GM23338 (cell line): ENCODE measurements at regions not wholly inside any gene's neighbourhood (a gene's known extent, or its start where the extent isn't known, plus 50 kb on each side); places are given as distances from the start of the nearest gene placed in this dataset.

Experiments
- ATAC-seq: fragments of 200-7000 bp; cut with Tn5 transposase; 3 replicates; pipeline ENCODE4 v1.9.1; 2020
- DNase-seq: peaks from one replicate; pipeline ENCODE4 v3.0.0-alpha.2; 2015; ENCODE audit warnings: low spot score
- H2AFZ ChIP-seq: fragments of 200-600 bp; sonication (generic); 2 replicates; pipeline ENCODE4 v1.8.0; 2016; ENCODE audit warnings: antibody characterized with exemption, mild to moderate bottlenecking, moderate library complexity
- H3F3A ChIP-seq: fragments of 200-600 bp; sonication (generic); replicated peaks from 2 replicates; pipeline ENCODE4 v1.8.0; 2017; ENCODE audit warnings: antibody characterized with exemption, mixed run types, low read depth
- H3K27ac ChIP-seq: fragments of 200-600 bp; sonication (generic); 2 replicates; pipeline ENCODE4 v1.6.1; 2016; ENCODE audit warnings: low read depth
- H3K27me3 ChIP-seq: fragments of 200-600 bp; sonication (generic); 2 replicates; pipeline ENCODE4 v1.8.0; 2016; ENCODE audit warnings: mild to moderate bottlenecking, mixed run types, moderate library complexity; ENCODE audit not compliant: insufficient read depth
- H3K36me3 ChIP-seq: fragments of 200-600 bp; sonication (generic); 2 replicates; pipeline ENCODE4 v1.8.0; 2016; ENCODE audit warnings: mild to moderate bottlenecking; ENCODE audit not compliant: insufficient read depth
- H3K4me1 ChIP-seq: fragments of 200-600 bp; sonication (generic); 2 replicates; pipeline ENCODE4 v1.8.0; 2016; ENCODE audit warnings: mild to moderate bottlenecking, moderate library complexity; ENCODE audit not compliant: insufficient read depth
- H3K4me2 ChIP-seq: fragments of 200-600 bp; sonication (generic); 2 replicates; pipeline ENCODE4 v1.7.1; 2017; ENCODE audit warnings: mixed run types
- H3K4me3 ChIP-seq: fragments of 200-600 bp; sonication (generic); 2 replicates; pipeline ENCODE4 v1.6.1; 2016; ENCODE audit warnings: mixed run types
- H3K79me2 ChIP-seq: fragments of 200-600 bp; sonication (generic); replicated peaks from 2 replicates; pipeline ENCODE4 v1.8.0; 2017; ENCODE audit warnings: mild to moderate bottlenecking; ENCODE audit not compliant: insufficient read depth
- H3K9me2 ChIP-seq: fragments of 200-600 bp; sonication (generic); 2 replicates; pipeline ENCODE4 v1.8.0; 2017; ENCODE audit not compliant: insufficient read depth
- H4K20me1 ChIP-seq: fragments of 200-600 bp; sonication (generic); replicated peaks from 2 replicates; pipeline ENCODE4 v1.8.0; 2017; ENCODE audit warnings: mild to moderate bottlenecking; ENCODE audit not compliant: insufficient read depth
- H3K27ac Mint-ChIP-seq: 2 replicates; pipeline ENCODE4 v1.8.0; 2020; ENCODE audit warnings: inconsistent platforms, mild to moderate bottlenecking, moderate library complexity, mixed read lengths
- H3K27me3 Mint-ChIP-seq: 3 replicates; pipeline ENCODE4 v1.8.0; 2022; ENCODE audit warnings: low read depth, mild to moderate bottlenecking, moderate library complexity, mixed read lengths, inconsistent platforms; ENCODE audit not compliant: insufficient read depth, poor library complexity
- H3K36me3 Mint-ChIP-seq: 3 replicates; pipeline ENCODE4 v1.8.0; 2021; ENCODE audit warnings: low read depth, mild to moderate bottlenecking, inconsistent platforms, moderate library complexity, mixed read lengths
- H3K4me1 Mint-ChIP-seq: 3 replicates; pipeline ENCODE4 v1.8.0; 2020; ENCODE audit warnings: mild to moderate bottlenecking, inconsistent platforms, mixed read lengths
- H3K4me3 Mint-ChIP-seq: 3 replicates; pipeline ENCODE4 v1.8.0; 2021; ENCODE audit warnings: moderate library complexity, mild to moderate bottlenecking, inconsistent platforms, mixed read lengths
- H3K9me3 Mint-ChIP-seq: 3 replicates; pipeline ENCODE4 v1.8.0; 2020; ENCODE audit warnings: moderate library complexity, mild to moderate bottlenecking, inconsistent platforms, mixed read lengths
- CREB1 ChIP-seq: fragments of 250-450 bp; sonication (Bioruptor Pico); IDR thresholded peaks from 2 replicates; pipeline ENCODE4 v1.5.0; 2020; ENCODE audit warnings: low read depth, mild to moderate bottlenecking, moderate library complexity
- CTCF ChIP-seq, 2 experiments: fragments of 200-600 bp in 1 of 2; sonication (generic) in 1 of 2; conservative IDR thresholded peaks; 2 replicates each; pipeline versions ENCODE4 v1.5.1 to v1.6.1; 2016 to 2017; ENCODE audit warnings: antibody characterized with exemption in 2 of 2, low read depth in 2 of 2, mild to moderate bottlenecking in 2 of 2, moderate library complexity in 1 of 2
- EZH2 ChIP-seq: fragments of 200-600 bp; sonication (generic); IDR thresholded peaks from one replicate; pipeline ENCODE4 v1.8.0; 2017; ENCODE audit warnings: antibody characterized with exemption, mild to moderate bottlenecking, low read depth; ENCODE audit not compliant: unreplicated experiment
- EZH2phosphoT487 ChIP-seq: fragments of 200-600 bp; sonication (generic); IDR thresholded peaks from one replicate; pipeline ENCODE4 v1.8.1; 2018; ENCODE audit warnings: antibody characterized with exemption; ENCODE audit not compliant: unreplicated experiment
- JUNB ChIP-seq: IDR thresholded peaks from one replicate; pipeline ENCODE4 v1.6.1; 2016; ENCODE audit warnings: antibody characterized with exemption; ENCODE audit not compliant: unreplicated experiment
- NANOG ChIP-seq: IDR thresholded peaks from 2 replicates; pipeline ENCODE4 v1.6.1; 2016; ENCODE audit warnings: antibody characterized with exemption, borderline replicate concordance
- POLR2AphosphoS5 ChIP-seq: IDR thresholded peaks from 2 replicates; pipeline ENCODE4 v1.6.1; 2016; ENCODE audit warnings: antibody characterized with exemption, low read depth
- STAT1 ChIP-seq: IDR thresholded peaks from one replicate; pipeline ENCODE4 v1.6.1; 2016; ENCODE audit warnings: antibody characterized with exemption; ENCODE audit not compliant: unreplicated experiment
- ZNF114 ChIP-seq: fragments of 250-450 bp; sonication (Bioruptor Pico); IDR thresholded peaks from 2 replicates; pipeline ENCODE4 v1.5.0; 2020; ENCODE audit warnings: mild to moderate bottlenecking, moderate library complexity
- ZNF331 ChIP-seq: fragments of 250-450 bp; sonication (Bioruptor Pico); IDR thresholded peaks from 2 replicates; pipeline ENCODE4 v1.5.0; 2020; ENCODE audit warnings: low read depth, mild to moderate bottlenecking, moderate library complexity
- TF ChIP-seq, protein P1 (sequence below): IDR thresholded peaks from 2 replicates; pipeline ENCODE4 v1.6.1; 2016; ENCODE audit warnings: antibody characterized with exemption
- TF ChIP-seq, protein P2 (sequence below): fragments of 250-450 bp; sonication (Bioruptor Pico); IDR thresholded peaks from 2 replicates; pipeline ENCODE4 v1.5.0; 2020; ENCODE audit warnings: mild to moderate bottlenecking, moderate library complexity
- TF ChIP-seq, protein P3 (sequence below): IDR thresholded peaks from one replicate; pipeline ENCODE4 v1.6.1; 2018; ENCODE audit warnings: antibody characterized with exemption; ENCODE audit not compliant: unreplicated experiment

GRCh38 chr12:97335115-97335514, 127.5 kb upstream of the RMST start:
- no peaks in the 10 kb centered on the region for H3K9me2 ChIP-seq
- H3K4me1 ChIP-seq: no peaks in the 10 kb centered on the region
- DNase-seq (no peak), ATAC-seq (no peak)
- TF ChIP-seq CTCF (conservative IDR thresholded peaks at IDR 0.05; ENCODE audit: low read depth in 2 of 2) (no peak), STAT1 (no peak), POLR2AphosphoS5 (no peak), EZH2phosphoT487 (no peak), ZNF331 (no peak), NANOG (no peak), JUNB (no peak), EZH2 (no peak), ZNF114 (CRISPR knock-in tag) (no peak), CREB1 (CRISPR knock-in tag) (no peak)
- TF ChIP-seq, protein P1, sequence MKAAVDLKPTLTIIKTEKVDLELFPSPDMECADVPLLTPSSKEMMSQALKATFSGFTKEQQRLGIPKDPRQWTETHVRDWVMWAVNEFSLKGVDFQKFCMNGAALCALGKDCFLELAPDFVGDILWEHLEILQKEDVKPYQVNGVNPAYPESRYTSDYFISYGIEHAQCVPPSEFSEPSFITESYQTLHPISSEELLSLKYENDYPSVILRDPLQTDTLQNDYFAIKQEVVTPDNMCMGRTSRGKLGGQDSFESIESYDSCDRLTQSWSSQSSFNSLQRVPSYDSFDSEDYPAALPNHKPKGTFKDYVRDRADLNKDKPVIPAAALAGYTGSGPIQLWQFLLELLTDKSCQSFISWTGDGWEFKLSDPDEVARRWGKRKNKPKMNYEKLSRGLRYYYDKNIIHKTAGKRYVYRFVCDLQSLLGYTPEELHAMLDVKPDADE: no peak
- TF ChIP-seq, protein P2, sequence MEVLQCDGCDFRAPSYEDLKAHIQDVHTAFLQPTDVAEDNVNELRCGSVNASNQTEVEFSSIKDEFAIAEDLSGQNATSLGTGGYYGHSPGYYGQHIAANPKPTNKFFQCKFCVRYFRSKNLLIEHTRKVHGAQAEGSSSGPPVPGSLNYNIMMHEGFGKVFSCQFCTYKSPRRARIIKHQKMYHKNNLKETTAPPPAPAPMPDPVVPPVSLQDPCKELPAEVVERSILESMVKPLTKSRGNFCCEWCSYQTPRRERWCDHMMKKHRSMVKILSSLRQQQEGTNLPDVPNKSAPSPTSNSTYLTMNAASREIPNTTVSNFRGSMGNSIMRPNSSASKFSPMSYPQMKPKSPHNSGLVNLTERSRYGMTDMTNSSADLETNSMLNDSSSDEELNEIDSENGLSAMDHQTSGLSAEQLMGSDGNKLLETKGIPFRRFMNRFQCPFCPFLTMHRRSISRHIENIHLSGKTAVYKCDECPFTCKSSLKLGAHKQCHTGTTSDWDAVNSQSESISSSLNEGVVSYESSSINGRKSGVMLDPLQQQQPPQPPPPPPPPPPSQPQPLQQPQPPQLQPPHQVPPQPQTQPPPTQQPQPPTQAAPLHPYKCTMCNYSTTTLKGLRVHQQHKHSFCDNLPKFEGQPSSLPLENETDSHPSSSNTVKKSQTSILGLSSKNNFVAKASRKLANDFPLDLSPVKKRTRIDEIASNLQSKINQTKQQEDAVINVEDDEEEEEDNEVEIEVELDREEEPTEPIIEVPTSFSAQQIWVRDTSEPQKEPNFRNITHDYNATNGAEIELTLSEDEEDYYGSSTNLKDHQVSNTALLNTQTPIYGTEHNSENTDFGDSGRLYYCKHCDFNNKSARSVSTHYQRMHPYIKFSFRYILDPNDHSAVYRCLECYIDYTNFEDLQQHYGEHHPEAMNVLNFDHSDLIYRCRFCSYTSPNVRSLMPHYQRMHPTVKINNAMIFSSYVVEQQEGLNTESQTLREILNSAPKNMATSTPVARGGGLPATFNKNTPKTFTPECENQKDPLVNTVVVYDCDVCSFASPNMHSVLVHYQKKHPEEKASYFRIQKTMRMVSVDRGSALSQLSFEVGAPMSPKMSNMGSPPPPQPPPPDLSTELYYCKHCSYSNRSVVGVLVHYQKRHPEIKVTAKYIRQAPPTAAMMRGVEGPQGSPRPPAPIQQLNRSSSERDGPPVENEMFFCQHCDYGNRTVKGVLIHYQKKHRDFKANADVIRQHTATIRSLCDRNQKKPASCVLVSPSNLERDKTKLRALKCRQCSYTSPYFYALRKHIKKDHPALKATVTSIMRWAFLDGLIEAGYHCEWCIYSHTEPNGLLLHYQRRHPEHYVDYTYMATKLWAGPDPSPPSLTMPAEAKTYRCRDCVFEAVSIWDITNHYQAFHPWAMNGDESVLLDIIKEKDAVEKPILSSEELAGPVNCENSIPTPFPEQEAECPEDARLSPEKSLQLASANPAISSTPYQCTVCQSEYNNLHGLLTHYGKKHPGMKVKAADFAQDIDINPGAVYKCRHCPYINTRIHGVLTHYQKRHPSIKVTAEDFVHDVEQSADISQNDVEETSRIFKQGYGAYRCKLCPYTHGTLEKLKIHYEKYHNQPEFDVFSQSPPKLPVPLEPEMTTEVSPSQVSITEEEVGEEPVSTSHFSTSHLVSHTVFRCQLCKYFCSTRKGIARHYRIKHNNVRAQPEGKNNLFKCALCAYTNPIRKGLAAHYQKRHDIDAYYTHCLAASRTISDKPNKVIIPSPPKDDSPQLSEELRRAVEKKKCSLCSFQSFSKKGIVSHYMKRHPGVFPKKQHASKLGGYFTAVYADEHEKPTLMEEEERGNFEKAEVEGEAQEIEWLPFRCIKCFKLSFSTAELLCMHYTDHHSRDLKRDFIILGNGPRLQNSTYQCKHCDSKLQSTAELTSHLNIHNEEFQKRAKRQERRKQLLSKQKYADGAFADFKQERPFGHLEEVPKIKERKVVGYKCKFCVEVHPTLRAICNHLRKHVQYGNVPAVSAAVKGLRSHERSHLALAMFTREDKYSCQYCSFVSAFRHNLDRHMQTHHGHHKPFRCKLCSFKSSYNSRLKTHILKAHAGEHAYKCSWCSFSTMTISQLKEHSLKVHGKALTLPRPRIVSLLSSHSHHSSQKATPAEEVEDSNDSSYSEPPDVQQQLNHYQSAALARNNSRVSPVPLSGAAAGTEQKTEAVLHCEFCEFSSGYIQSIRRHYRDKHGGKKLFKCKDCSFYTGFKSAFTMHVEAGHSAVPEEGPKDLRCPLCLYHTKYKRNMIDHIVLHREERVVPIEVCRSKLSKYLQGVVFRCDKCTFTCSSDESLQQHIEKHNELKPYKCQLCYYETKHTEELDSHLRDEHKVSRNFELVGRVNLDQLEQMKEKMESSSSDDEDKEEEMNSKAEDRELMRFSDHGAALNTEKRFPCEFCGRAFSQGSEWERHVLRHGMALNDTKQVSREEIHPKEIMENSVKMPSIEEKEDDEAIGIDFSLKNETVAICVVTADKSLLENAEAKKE (CRISPR knock-in tag): no peak
- TF ChIP-seq, protein P3, sequence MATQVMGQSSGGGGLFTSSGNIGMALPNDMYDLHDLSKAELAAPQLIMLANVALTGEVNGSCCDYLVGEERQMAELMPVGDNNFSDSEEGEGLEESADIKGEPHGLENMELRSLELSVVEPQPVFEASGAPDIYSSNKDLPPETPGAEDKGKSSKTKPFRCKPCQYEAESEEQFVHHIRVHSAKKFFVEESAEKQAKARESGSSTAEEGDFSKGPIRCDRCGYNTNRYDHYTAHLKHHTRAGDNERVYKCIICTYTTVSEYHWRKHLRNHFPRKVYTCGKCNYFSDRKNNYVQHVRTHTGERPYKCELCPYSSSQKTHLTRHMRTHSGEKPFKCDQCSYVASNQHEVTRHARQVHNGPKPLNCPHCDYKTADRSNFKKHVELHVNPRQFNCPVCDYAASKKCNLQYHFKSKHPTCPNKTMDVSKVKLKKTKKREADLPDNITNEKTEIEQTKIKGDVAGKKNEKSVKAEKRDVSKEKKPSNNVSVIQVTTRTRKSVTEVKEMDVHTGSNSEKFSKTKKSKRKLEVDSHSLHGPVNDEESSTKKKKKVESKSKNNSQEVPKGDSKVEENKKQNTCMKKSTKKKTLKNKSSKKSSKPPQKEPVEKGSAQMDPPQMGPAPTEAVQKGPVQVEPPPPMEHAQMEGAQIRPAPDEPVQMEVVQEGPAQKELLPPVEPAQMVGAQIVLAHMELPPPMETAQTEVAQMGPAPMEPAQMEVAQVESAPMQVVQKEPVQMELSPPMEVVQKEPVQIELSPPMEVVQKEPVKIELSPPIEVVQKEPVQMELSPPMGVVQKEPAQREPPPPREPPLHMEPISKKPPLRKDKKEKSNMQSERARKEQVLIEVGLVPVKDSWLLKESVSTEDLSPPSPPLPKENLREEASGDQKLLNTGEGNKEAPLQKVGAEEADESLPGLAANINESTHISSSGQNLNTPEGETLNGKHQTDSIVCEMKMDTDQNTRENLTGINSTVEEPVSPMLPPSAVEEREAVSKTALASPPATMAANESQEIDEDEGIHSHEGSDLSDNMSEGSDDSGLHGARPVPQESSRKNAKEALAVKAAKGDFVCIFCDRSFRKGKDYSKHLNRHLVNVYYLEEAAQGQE: no peak
- H3K4me3 Mint-ChIP-seq: no peak overlapping the region
- no peaks in the 10 kb centered on the region for H4K20me1 ChIP-seq
- no peaks in the 10 kb centered on the region for H3K27me3 Mint-ChIP-seq
- H3K27ac Mint-ChIP-seq: no peak overlapping the region
- H3K36me3 Mint-ChIP-seq: no peaks in the 10 kb centered on the region
- no peaks in the 10 kb centered on the region for H3K9me3 Mint-ChIP-seq
- no peaks in the 10 kb centered on the region for H3K79me2 ChIP-seq
- H3K4me1 Mint-ChIP-seq: peaks cover 5% of the 10 kb centered on the region; the same call in 2 of the 3 replicates
- H3K27me3 ChIP-seq: no peaks in the 10 kb centered on the region
- no peaks in the 10 kb centered on the region for H3K36me3 ChIP-seq
- H3K27ac ChIP-seq: no peak overlapping the region
- no peak overlapping the region for H3K4me3 ChIP-seq
- H3F3A ChIP-seq: no peaks in the 10 kb centered on the region
- no peak overlapping the region for H3K4me2 ChIP-seq
- no peak overlapping the region for H2AFZ ChIP-seq
